ENCODE measurements at regions not wholly inside any gene's neighbourhood (a gene's known extent, or its start where the extent isn't known, plus 50 kb on each side); places are given as distances from the start of the nearest gene placed in this dataset.

DNA sequence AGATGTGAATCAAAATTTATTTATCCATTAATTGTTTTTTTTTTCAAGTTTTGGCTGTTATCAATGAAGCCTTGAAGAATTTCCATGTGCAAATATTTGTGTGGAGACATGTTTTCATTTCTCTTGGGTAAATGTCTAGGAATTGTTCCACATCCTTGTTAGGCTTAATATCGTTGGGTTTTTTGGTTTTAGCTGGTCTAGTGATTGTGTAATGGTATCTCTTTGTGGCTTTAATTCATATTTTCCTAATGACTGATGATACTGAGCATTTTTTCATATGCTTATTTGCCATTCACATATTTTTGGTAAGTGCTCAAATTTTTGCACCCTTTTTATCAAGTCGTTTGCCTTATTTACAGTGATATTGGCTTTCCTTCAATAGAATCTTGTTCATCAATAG, 250.3 kb upstream of the EPHA4 start:
- TF ChIP-seq, protein P1, sequence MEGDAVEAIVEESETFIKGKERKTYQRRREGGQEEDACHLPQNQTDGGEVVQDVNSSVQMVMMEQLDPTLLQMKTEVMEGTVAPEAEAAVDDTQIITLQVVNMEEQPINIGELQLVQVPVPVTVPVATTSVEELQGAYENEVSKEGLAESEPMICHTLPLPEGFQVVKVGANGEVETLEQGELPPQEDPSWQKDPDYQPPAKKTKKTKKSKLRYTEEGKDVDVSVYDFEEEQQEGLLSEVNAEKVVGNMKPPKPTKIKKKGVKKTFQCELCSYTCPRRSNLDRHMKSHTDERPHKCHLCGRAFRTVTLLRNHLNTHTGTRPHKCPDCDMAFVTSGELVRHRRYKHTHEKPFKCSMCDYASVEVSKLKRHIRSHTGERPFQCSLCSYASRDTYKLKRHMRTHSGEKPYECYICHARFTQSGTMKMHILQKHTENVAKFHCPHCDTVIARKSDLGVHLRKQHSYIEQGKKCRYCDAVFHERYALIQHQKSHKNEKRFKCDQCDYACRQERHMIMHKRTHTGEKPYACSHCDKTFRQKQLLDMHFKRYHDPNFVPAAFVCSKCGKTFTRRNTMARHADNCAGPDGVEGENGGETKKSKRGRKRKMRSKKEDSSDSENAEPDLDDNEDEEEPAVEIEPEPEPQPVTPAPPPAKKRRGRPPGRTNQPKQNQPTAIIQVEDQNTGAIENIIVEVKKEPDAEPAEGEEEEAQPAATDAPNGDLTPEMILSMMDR (IDR thresholded peaks at IDR 0.05 in 8 of 11, conservative IDR thresholded peaks at IDR 0.05 in 3 of 11), result no peak
- TF ChIP-seq POLR2AphosphoS5 (IDR thresholded peaks at IDR 0.05) (no peak), POLR2A (IDR thresholded peaks at IDR 0.05) (no peak)
